ENCODE measurements at regions not wholly inside any gene's neighbourhood (a gene's known extent, or its start where the extent isn't known, plus 50 kb on each side); places are given as distances from the start of the nearest gene placed in this dataset.
"Not testable (repeated sequence)": the region's sequence is repeated elsewhere in the genome, so short reads cannot be mapped to it uniquely, and the experiment has no call there.

DNA sequence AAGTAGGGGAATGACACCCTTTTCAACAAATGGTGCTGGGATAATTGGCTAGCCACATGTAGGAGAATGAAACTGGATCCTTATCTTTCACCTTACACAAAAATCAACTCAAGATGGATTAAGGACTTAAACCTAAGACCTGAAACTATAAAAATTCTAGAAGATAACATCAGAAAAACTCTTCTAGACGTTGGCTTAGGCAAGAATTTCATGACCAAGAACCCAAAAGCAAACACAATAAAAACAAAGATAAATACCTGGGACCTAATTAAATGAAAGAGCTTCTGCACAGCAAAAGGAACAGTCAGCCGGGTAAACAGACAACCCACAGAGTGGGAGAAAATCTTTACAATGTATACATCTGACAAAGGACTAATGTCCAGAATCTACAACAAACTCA, 345.5 kb downstream of the GPD2 start:
- TF ChIP-seq, protein P1, sequence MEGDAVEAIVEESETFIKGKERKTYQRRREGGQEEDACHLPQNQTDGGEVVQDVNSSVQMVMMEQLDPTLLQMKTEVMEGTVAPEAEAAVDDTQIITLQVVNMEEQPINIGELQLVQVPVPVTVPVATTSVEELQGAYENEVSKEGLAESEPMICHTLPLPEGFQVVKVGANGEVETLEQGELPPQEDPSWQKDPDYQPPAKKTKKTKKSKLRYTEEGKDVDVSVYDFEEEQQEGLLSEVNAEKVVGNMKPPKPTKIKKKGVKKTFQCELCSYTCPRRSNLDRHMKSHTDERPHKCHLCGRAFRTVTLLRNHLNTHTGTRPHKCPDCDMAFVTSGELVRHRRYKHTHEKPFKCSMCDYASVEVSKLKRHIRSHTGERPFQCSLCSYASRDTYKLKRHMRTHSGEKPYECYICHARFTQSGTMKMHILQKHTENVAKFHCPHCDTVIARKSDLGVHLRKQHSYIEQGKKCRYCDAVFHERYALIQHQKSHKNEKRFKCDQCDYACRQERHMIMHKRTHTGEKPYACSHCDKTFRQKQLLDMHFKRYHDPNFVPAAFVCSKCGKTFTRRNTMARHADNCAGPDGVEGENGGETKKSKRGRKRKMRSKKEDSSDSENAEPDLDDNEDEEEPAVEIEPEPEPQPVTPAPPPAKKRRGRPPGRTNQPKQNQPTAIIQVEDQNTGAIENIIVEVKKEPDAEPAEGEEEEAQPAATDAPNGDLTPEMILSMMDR (IDR thresholded peaks at IDR 0.05; ENCODE audit: insufficient read depth, low read length, poor library complexity, severe bottlenecking) = not testable (repeated sequence)
- not testable (repeated sequence) for TF ChIP-seq EZH2phosphoT487 (conservative IDR thresholded peaks at IDR 0.05; ENCODE audit: low read length)

All from SU-DHL-6 (cell line).